HUES48 (cell line): ENCODE measurements at regions not wholly inside any gene's neighbourhood (a gene's known extent, or its start where the extent isn't known, plus 50 kb on each side); places are given as distances from the start of the nearest gene placed in this dataset.

Source experiments
- H3K27ac ChIP-seq: one replicate; pipeline ENCODE4 v1.7.0; 2013; ENCODE audit warnings: low read depth, low read length, inconsistent platforms
- H3K27me3 ChIP-seq: 2 replicates; pipeline ENCODE4 v1.6.1; 2013; ENCODE audit warnings: mild to moderate bottlenecking, low read length; ENCODE audit not compliant: control insufficient read depth, insufficient read depth
- H3K36me3 ChIP-seq: 2 replicates; pipeline ENCODE4 v1.6.1; 2013; ENCODE audit warnings: low read length; ENCODE audit not compliant: control insufficient read depth, insufficient read depth
- H3K4me1 ChIP-seq: 2 replicates; pipeline ENCODE4 v1.6.1; 2013; ENCODE audit warnings: mild to moderate bottlenecking, low read length; ENCODE audit not compliant: control insufficient read depth, insufficient read depth
- H3K4me3 ChIP-seq: 2 replicates; pipeline ENCODE4 v1.5.1; 2013; ENCODE audit warnings: mild to moderate bottlenecking, low read depth, low read length
- H3K9ac ChIP-seq: 2 replicates; pipeline ENCODE4 v1.6.1; 2013; ENCODE audit warnings: mild to moderate bottlenecking, low read depth, low read length, moderate library complexity
- H3K9me3 ChIP-seq: 2 replicates; pipeline ENCODE4 v1.6.1; 2013; ENCODE audit warnings: low read length; ENCODE audit not compliant: control insufficient read depth, insufficient read depth

DNA sequence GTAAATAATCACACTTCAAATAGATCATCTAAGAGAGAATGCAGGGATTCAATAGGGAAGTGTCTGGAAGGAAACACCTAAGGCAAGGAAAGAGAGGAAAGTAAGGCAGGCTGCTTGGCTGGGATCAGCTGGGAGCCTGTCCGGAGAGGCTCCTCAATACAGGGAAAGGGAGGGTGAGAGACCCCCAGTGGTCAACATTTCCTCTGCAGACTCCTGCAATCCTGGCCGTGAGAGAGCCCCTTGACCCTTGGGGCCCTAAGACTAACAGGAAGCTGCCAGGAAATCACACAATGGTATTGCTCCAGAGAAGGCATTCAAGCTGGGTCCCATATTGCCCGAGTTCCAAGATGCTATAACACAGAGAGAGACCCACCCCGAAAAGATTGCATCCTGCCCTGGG lies 549.4 kb downstream of the NYAP2 start:
- Histone ChIP-seq H3K4me3 (no peak overlapping the region), H3K36me3 (no peaks in the 10 kb centered on the region), H3K27ac (no peak overlapping the region), H3K9me3 (no peaks in the 10 kb centered on the region), H3K9ac (no peak overlapping the region), H3K4me1 (no peaks in the 10 kb centered on the region), H3K27me3 (no peaks in the 10 kb centered on the region)

DNA sequence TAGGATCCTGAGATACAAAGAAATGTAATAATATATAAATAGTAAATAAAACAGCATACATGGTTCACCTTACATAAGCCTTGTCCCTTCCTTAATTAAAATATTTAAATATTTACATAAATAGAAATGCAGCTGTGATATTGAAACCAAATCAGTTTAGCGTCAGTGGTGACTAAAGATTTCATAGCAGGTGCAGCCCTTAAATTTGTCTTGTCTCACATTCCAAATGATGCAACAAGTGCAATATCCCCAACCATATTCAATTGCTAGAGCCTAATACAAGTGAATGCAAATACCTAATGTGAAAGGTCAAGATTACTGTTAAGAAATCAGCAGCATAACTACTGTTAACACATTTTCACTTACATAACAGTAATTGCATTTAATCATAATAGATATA lies 539.5 kb downstream of the NYAP2 start:
- no peaks in the 10 kb centered on the region for H3K4me1 ChIP-seq
- no peaks in the 10 kb centered on the region for H3K27me3 ChIP-seq
- H3K4me3 ChIP-seq = no peak overlapping the region
- H3K36me3 ChIP-seq = no peaks in the 10 kb centered on the region
- H3K27ac ChIP-seq = no peak overlapping the region
- no peak overlapping the region for H3K9ac ChIP-seq
- no peaks in the 10 kb centered on the region for H3K9me3 ChIP-seq

GRCh38 chr2:225937625-225938187 lies 538.2 kb downstream of the NYAP2 start:
- no peaks in the 10 kb centered on the region for H3K4me1 ChIP-seq
- H3K4me3 ChIP-seq = no peak overlapping the region
- no peak overlapping the region for H3K27ac ChIP-seq
- no peak overlapping the region for H3K9ac ChIP-seq
- H3K9me3 ChIP-seq = no peaks in the 10 kb centered on the region
- no peaks in the 10 kb centered on the region for H3K36me3 ChIP-seq
- no peaks in the 10 kb centered on the region for H3K27me3 ChIP-seq

GRCh38 chr2:225932811-225933413 lies 533.4 kb downstream of the NYAP2 start:
- no peak overlapping the region for H3K27ac ChIP-seq
- H3K9ac ChIP-seq = no peak overlapping the region
- no peaks in the 10 kb centered on the region for H3K36me3 ChIP-seq
- H3K9me3 ChIP-seq = no peaks in the 10 kb centered on the region
- no peaks in the 10 kb centered on the region for H3K27me3 ChIP-seq
- no peak overlapping the region for H3K4me3 ChIP-seq
- no peaks in the 10 kb centered on the region for H3K4me1 ChIP-seq

DNA sequence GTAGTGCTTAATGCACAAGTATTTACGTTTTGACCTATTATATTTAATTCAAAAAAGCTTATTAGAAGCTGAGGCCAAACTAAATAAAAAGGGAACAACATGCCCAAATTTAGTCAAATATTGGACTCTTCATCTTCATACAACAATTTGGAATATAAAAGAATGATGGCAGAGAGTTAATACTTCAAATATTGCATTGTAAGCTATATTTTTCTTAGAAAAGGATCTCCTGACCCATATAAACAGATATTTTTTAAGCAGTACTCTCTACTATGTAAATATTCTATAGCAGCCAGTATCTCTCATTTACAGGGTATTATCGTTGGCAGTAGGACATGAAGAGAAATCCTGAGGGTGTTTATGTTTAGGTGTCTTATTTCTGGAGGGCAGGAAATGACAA lies 531.2 kb downstream of the NYAP2 start:
- Histone ChIP-seq H3K9me3 (no peaks in the 10 kb centered on the region), H3K27me3 (no peaks in the 10 kb centered on the region), H3K9ac (no peak overlapping the region), H3K4me3 (no peak overlapping the region), H3K36me3 (no peaks in the 10 kb centered on the region), H3K27ac (no peak overlapping the region), H3K4me1 (no peaks in the 10 kb centered on the region)

DNA sequence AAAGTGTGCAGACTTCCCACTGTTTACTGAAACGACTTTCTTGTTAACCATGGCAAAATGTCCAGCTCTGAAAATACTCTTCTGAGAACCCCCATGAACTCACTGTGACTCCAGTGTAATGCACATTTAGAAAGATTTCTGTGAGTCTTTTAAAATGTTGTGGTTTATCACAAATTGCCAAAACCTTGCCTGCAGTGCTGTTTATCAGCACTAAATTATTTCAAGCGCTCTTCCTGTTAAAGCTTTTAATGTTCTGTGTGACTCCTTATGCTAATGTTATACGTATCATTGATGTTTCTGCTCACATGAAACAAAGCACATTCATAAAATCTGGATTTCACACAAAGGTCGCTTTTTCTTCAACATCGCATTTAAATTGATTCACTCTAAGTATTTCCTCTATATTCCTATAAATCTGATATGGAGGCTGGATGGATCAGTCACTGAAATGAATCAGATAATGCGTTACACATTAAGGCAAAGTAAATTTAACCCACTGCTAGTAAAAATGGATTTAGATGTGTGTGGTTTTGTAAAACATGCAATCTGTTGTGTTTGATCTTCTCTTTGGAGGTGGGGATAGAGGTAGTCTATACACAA lies 521.2 kb downstream of the NYAP2 start:
- no peaks in the 10 kb centered on the region for H3K27me3 ChIP-seq
- H3K9me3 ChIP-seq = no peaks in the 10 kb centered on the region
- no peak overlapping the region for H3K4me3 ChIP-seq
- no peaks in the 10 kb centered on the region for H3K4me1 ChIP-seq
- no peak overlapping the region for H3K27ac ChIP-seq
- H3K9ac ChIP-seq = no peak overlapping the region
- H3K36me3 ChIP-seq = no peaks in the 10 kb centered on the region

DNA sequence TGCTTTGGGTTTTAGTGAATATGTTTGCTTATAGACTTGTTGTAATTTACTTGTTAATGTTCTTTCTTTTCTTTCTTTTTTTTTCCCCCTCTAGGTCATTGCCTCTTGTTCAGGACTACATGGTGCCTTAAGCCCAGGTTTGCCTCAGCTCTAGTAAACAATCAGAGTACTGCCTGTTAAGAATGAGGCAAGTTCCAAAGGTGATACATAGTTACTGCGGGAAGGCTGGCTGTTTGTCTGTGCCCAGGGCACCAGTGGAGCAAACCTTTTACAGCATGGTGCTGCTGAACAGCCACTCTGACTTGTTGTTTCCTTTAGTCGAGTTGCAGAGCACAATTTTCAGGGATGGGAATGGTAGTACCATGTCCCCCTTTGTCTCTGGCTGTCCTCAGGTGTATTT lies 517.2 kb downstream of the NYAP2 start:
- no peak overlapping the region for H3K4me3 ChIP-seq
- no peaks in the 10 kb centered on the region for H3K4me1 ChIP-seq
- no peaks in the 10 kb centered on the region for H3K9me3 ChIP-seq
- H3K9ac ChIP-seq = no peak overlapping the region
- no peak overlapping the region for H3K27ac ChIP-seq
- H3K27me3 ChIP-seq = no peaks in the 10 kb centered on the region
- no peaks in the 10 kb centered on the region for H3K36me3 ChIP-seq

DNA sequence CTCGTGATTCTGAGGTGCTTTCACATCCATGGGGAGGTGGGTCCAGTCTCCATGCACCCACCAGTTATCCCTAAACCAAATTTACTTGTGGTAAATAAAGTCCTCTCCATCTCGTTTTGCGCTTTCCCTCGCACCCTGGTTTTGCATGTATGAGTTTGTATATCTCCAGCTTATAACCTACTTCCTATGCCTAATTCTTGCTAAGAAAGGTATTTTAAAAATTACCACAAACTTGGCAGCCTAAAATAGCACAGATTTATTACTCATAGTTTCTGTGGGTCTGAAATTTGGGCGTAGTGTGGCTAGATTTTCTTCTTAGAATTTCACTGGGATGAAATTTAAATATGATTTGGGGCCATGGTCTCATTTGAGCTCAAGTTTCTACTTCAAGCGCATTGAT lies 511.5 kb downstream of the NYAP2 start:
- H3K4me3 ChIP-seq = no peak overlapping the region
- no peaks in the 10 kb centered on the region for H3K27me3 ChIP-seq
- H3K4me1 ChIP-seq = no peaks in the 10 kb centered on the region
- H3K36me3 ChIP-seq = no peaks in the 10 kb centered on the region
- H3K27ac ChIP-seq = no peak overlapping the region
- H3K9ac ChIP-seq = no peak overlapping the region
- no peaks in the 10 kb centered on the region for H3K9me3 ChIP-seq

DNA sequence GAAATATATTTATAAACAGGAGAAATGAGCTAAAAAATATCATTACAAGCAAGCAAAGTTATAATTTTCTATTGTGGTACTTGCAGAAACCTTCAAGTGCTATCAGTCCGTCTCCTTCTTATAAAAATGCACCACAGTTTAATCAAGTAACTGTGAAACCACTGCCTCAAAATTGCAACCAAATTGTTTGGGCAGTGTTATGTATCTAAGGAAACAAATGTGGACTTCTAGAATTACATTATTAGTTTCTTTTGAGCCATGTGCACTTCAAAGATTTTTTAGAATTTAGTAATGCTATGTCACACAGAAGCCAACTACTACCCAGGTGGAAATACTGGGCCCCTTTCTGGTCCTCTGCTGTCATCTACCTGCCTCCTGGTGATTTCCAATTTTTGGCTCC lies 495.6 kb downstream of the NYAP2 start:
- Histone ChIP-seq H3K4me1 (no peaks in the 10 kb centered on the region; the same call in 1 of the 2 replicates), H3K9me3 (no peaks in the 10 kb centered on the region), H3K4me3 (no peak overlapping the region), H3K27me3 (no peaks in the 10 kb centered on the region), H3K27ac (no peak overlapping the region), H3K36me3 (no peaks in the 10 kb centered on the region), H3K9ac (no peak overlapping the region)

GRCh38 chr2:225894236-225894980 lies 494.9 kb downstream of the NYAP2 start:
- Histone ChIP-seq H3K9me3 (no peaks in the 10 kb centered on the region), H3K36me3 (no peaks in the 10 kb centered on the region), H3K9ac (no peak overlapping the region), H3K27ac (no peak overlapping the region), H3K27me3 (no peaks in the 10 kb centered on the region), H3K4me3 (no peak overlapping the region), H3K4me1 (no peaks in the 10 kb centered on the region; the same call in 1 of the 2 replicates)

DNA sequence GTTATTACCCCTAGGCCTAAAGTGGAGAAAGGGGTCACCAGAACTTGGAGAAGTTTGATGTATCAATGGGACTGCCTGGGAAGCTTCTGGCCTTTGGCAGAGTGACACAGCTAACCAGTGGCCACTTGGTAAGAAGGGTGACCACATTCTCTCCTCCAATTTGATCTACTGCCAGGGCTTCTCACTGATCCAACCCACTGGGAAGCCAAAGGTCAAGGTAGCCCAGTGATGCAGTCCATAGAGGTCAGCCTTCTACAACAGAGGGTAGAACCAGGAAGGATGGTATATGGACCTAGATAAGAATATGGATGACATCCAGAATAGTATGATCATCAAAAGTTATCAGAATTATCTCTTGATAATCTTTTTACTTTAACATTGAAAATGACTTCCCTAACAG lies 493.6 kb downstream of the NYAP2 start:
- H3K4me1 ChIP-seq = no peaks in the 10 kb centered on the region; the same call in 1 of the 2 replicates
- no peaks in the 10 kb centered on the region for H3K9me3 ChIP-seq
- no peaks in the 10 kb centered on the region for H3K36me3 ChIP-seq
- no peak overlapping the region for H3K4me3 ChIP-seq
- no peak overlapping the region for H3K9ac ChIP-seq
- no peak overlapping the region for H3K27ac ChIP-seq
- H3K27me3 ChIP-seq = no peaks in the 10 kb centered on the region
